Fibroblast of skin of abdomen (primary cell): ENCODE measurements at regions not wholly inside any gene's neighbourhood (a gene's known extent, or its start where the extent isn't known, plus 50 kb on each side); places are given as distances from the start of the nearest gene placed in this dataset.

Experiments
- DNase-seq: peaks from one replicate; pipeline ENCODE4 v3.0.0-alpha.2; 2013

- DNase-seq = no peak
Measured at GRCh38 chr5:3888310-3888709, 292.7 kb downstream of the IRX1 start.

GRCh38 chr5:3889412-3890142, 293.9 kb downstream of the IRX1 start:
- DNase-seq = no peak

- DNase-seq = no peak
Measured at GRCh38 chr5:3891113-3891512, 295.5 kb downstream of the IRX1 start.

- DNase-seq = no peak
Measured at GRCh38 chr5:3893527-3893926, 297.9 kb downstream of the IRX1 start.

- no peak for DNase-seq
Measured at GRCh38 chr5:3893975-3894374, 298.3 kb downstream of the IRX1 start.

GRCh38 chr5:3896098-3896497, 300.5 kb downstream of the IRX1 start:
- no peak for DNase-seq

- no peak for DNase-seq
Measured at GRCh38 chr5:3899093-3899492, 303.5 kb downstream of the IRX1 start.

- no peak for DNase-seq
Measured at GRCh38 chr5:3904584-3904983, 309.0 kb downstream of the IRX1 start.

- DNase-seq = no peak
Measured at GRCh38 chr5:3905031-3905430, 309.4 kb downstream of the IRX1 start.

GRCh38 chr5:3905521-3905920, 309.9 kb downstream of the IRX1 start:
- no peak for DNase-seq

GRCh38 chr5:3911111-3911510, 315.5 kb downstream of the IRX1 start:
- no peak for DNase-seq

GRCh38 chr5:3911773-3912172, 316.1 kb downstream of the IRX1 start:
- peak; percentile 54 for DNase-seq

GRCh38 chr5:3912790-3913189, 317.2 kb downstream of the IRX1 start:
- no peak for DNase-seq

- peak; percentile 65 for DNase-seq
Measured at GRCh38 chr5:3913279-3913678, 317.6 kb downstream of the IRX1 start.

GRCh38 chr5:3925022-3925421, 329.4 kb downstream of the IRX1 start:
- DNase-seq = no peak

- no peak for DNase-seq
Measured at GRCh38 chr5:3925935-3926334, 330.3 kb downstream of the IRX1 start.

GRCh38 chr5:3929799-3930198, 334.2 kb downstream of the IRX1 start:
- DNase-seq = no peak

- DNase-seq = no peak
Measured at GRCh38 chr5:3931976-3932375, 336.3 kb downstream of the IRX1 start.

GRCh38 chr5:3933536-3933935, 337.9 kb downstream of the IRX1 start:
- DNase-seq = no peak

- no peak for DNase-seq
Measured at GRCh38 chr5:3933966-3934365, 338.3 kb downstream of the IRX1 start.

GRCh38 chr5:3943859-3944258, 348.2 kb downstream of the IRX1 start:
- DNase-seq = no peak

- no peak for DNase-seq
Measured at GRCh38 chr5:3944930-3945329, 349.3 kb downstream of the IRX1 start.

GRCh38 chr5:3948838-3949237, 353.2 kb downstream of the IRX1 start:
- DNase-seq = no peak

- DNase-seq = no peak
Measured at GRCh38 chr5:3954199-3954598, 358.6 kb downstream of the IRX1 start.

- no peak for DNase-seq
Measured at GRCh38 chr5:3954633-3955032, 359.0 kb downstream of the IRX1 start.
